ENCODE measurements at regions not wholly inside any gene's neighbourhood (a gene's known extent, or its start where the extent isn't known, plus 50 kb on each side); places are given as distances from the start of the nearest gene placed in this dataset.

DNA sequence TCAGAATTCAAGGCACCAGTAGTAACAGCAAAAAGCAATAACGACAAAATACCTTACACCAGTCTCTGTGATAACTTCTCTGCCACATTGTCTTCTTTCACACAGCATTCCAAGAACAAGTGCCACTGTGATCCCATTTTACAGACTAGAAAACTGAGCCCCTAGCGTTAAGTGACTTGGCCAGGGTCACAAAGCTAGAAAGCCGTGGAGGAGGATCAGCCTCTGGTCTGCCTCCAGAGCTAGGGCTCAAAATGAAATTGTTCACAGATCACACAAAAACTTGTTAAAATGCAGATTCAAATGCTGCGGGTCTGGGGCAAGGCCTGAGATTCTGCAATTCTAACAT lies 154.1 kb downstream of the FAM114A2 start:
- Histone ChIP-seq H3K27me3 (no peaks in the 10 kb centered on the region), H3K27ac (no peak overlapping the region), H3K9me3 (no peaks in the 10 kb centered on the region), H3K4me1 (no peaks in the 10 kb centered on the region), H3K4me3 (no peak overlapping the region), H3K36me3 (ENCODE audit: low read depth, missing control alignments) (no peaks in the 10 kb centered on the region)
- WGBS, 2 donors, result 91 to 94% methylated on average over 4 of the region's 4 CpGs
- TF ChIP-seq, protein P1, sequence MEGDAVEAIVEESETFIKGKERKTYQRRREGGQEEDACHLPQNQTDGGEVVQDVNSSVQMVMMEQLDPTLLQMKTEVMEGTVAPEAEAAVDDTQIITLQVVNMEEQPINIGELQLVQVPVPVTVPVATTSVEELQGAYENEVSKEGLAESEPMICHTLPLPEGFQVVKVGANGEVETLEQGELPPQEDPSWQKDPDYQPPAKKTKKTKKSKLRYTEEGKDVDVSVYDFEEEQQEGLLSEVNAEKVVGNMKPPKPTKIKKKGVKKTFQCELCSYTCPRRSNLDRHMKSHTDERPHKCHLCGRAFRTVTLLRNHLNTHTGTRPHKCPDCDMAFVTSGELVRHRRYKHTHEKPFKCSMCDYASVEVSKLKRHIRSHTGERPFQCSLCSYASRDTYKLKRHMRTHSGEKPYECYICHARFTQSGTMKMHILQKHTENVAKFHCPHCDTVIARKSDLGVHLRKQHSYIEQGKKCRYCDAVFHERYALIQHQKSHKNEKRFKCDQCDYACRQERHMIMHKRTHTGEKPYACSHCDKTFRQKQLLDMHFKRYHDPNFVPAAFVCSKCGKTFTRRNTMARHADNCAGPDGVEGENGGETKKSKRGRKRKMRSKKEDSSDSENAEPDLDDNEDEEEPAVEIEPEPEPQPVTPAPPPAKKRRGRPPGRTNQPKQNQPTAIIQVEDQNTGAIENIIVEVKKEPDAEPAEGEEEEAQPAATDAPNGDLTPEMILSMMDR (IDR thresholded peaks at IDR 0.05), result no peak
- no peak for TF ChIP-seq POLR2A (IDR thresholded peaks at IDR 0.05)
- intact Hi-C loops (cut with DNase I; ENCODE audit: low total_unique reads), result no loop called here
- no peak for DNase-seq

- no peak for DNase-seq
- Histone ChIP-seq H3K4me3 (no peak overlapping the region), H3K27ac (no peak overlapping the region), H3K9me3 (no peaks in the 10 kb centered on the region), H3K27me3 (no peaks in the 10 kb centered on the region), H3K36me3 (ENCODE audit: low read depth, missing control alignments) (no peaks in the 10 kb centered on the region), H3K4me1 (no peaks in the 10 kb centered on the region)
- TF ChIP-seq, protein P1 (IDR thresholded peaks at IDR 0.05), result no peak
- TF ChIP-seq POLR2A (IDR thresholded peaks at IDR 0.05), result no peak
- WGBS, 2 donors, result 72 to 77% methylated on average over 6 of the region's 6 CpGs
- intact Hi-C loops (cut with DNase I; ENCODE audit: low total_unique reads), result no loop called here
Measured at GRCh38 chr5:153883854-153884611, 154.7 kb downstream of the FAM114A2 start.

- intact Hi-C loops (cut with DNase I; ENCODE audit: low total_unique reads), result no loop called here
- Histone ChIP-seq H3K9me3 (no peaks in the 10 kb centered on the region), H3K4me1 (no peaks in the 10 kb centered on the region), H3K4me3 (no peak overlapping the region), H3K27me3 (no peaks in the 10 kb centered on the region), H3K36me3 (ENCODE audit: low read depth, missing control alignments) (no peaks in the 10 kb centered on the region), H3K27ac (no peak overlapping the region)
- 77 to 88% methylated on average over 1 of the region's 1 CpG for WGBS, 2 donors
- TF ChIP-seq, protein P1 (IDR thresholded peaks at IDR 0.05), result no peak
- TF ChIP-seq POLR2A (IDR thresholded peaks at IDR 0.05), result no peak
- DNase-seq, result no peak
Measured at GRCh38 chr5:153881687-153882086, 157.0 kb downstream of the FAM114A2 start.

DNA sequence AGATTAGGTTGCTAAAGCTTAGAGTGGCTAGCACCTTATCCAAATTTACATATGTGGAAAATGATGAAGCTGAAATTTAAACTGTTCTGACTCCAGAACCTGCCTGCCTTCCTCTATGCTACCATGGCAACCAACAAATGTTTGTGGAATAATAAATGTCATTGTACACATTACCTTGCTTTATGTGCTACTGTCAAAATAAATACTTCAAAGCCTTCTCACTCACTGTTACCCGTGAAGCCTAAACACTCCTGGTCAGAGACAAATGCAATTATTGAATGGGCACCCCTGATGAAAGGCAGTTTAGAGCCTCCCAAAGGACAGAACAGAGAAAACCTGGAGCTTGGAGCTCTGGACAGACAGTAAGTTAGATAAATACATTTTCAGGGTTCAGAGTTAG lies 158.6 kb downstream of the FAM114A2 start:
- H3K36me3 ChIP-seq (ENCODE audit: low read depth, missing control alignments), result no peaks in the 10 kb centered on the region
- TF ChIP-seq, protein P1 (IDR thresholded peaks at IDR 0.05), result no peak
- no peak for TF ChIP-seq POLR2A (IDR thresholded peaks at IDR 0.05)
- no peaks in the 10 kb centered on the region for H3K4me1 ChIP-seq
- intact Hi-C loops (cut with DNase I; ENCODE audit: low total_unique reads), result no loop called here
- H3K4me3 ChIP-seq, result no peak overlapping the region
- no peaks in the 10 kb centered on the region for H3K27me3 ChIP-seq
- H3K27ac ChIP-seq, result no peak overlapping the region
- WGBS, 2 donors, result 24 to 36% methylated on average over 1 of the region's 1 CpG
- H3K9me3 ChIP-seq, result no peaks in the 10 kb centered on the region
- DNase-seq, result no peak

DNA sequence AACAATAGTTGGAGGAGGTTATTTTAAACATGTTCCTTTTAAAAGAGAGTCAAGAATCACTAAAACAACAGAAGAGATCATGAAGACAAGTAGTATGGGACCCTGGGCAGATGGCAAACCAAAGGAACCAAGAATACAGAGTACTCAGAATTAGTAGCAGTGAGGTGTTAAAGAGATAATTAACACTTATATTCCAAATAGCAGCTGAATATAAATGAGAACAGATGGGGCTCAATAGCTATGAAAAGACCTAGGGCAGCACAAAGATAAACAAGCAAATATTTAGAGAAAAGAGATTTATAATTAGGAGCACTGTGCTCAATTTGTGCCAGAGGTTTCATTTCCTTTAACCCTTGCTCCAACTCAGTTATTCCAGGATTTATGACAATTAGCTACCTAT lies 159.1 kb downstream of the FAM114A2 start:
- no peaks in the 10 kb centered on the region for H3K27me3 ChIP-seq
- H3K36me3 ChIP-seq (ENCODE audit: low read depth, missing control alignments), result no peaks in the 10 kb centered on the region
- H3K4me3 ChIP-seq, result no peak overlapping the region
- TF ChIP-seq, protein P1 (IDR thresholded peaks at IDR 0.05), result no peak
- H3K27ac ChIP-seq, result no peak overlapping the region
- intact Hi-C loops (cut with DNase I; ENCODE audit: low total_unique reads), result no loop called here
- DNase-seq, result no peak
- H3K4me1 ChIP-seq, result no peaks in the 10 kb centered on the region
- H3K9me3 ChIP-seq, result no peaks in the 10 kb centered on the region

Measured in testis (tissue), 2 donors.